ENCODE measurements at regions not wholly inside any gene's neighbourhood (a gene's known extent, or its start where the extent isn't known, plus 50 kb on each side); places are given as distances from the start of the nearest gene placed in this dataset.

GRCh38 chr13:70370924-70371323 lies 262.7 kb upstream of the KLHL1 start:
- TF ChIP-seq, protein P1, sequence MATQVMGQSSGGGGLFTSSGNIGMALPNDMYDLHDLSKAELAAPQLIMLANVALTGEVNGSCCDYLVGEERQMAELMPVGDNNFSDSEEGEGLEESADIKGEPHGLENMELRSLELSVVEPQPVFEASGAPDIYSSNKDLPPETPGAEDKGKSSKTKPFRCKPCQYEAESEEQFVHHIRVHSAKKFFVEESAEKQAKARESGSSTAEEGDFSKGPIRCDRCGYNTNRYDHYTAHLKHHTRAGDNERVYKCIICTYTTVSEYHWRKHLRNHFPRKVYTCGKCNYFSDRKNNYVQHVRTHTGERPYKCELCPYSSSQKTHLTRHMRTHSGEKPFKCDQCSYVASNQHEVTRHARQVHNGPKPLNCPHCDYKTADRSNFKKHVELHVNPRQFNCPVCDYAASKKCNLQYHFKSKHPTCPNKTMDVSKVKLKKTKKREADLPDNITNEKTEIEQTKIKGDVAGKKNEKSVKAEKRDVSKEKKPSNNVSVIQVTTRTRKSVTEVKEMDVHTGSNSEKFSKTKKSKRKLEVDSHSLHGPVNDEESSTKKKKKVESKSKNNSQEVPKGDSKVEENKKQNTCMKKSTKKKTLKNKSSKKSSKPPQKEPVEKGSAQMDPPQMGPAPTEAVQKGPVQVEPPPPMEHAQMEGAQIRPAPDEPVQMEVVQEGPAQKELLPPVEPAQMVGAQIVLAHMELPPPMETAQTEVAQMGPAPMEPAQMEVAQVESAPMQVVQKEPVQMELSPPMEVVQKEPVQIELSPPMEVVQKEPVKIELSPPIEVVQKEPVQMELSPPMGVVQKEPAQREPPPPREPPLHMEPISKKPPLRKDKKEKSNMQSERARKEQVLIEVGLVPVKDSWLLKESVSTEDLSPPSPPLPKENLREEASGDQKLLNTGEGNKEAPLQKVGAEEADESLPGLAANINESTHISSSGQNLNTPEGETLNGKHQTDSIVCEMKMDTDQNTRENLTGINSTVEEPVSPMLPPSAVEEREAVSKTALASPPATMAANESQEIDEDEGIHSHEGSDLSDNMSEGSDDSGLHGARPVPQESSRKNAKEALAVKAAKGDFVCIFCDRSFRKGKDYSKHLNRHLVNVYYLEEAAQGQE (IDR thresholded peaks at IDR 0.05; ENCODE audit: borderline replicate concordance) = no peak
- TF ChIP-seq CTCF (IDR thresholded peaks at IDR 0.05; ENCODE audit: poor library complexity, severe bottlenecking) (no peak), POLR2AphosphoS5 (IDR thresholded peaks at IDR 0.05) (no peak)
- H3K79me2 ChIP-seq (replicated peaks; ENCODE audit: insufficient read depth, low read length) = no peaks in the 10 kb centered on the region
- H3K27ac ChIP-seq (ENCODE audit: low read length) = no peak overlapping the region
- no peaks in the 10 kb centered on the region for H4K20me1 ChIP-seq (ENCODE audit: insufficient read depth)
- no peaks in the 10 kb centered on the region for H3K9me2 ChIP-seq (ENCODE audit: insufficient read depth, low read length)
- H3K9ac ChIP-seq (ENCODE audit: low read length) = no peak overlapping the region
- H2AFZ ChIP-seq (ENCODE audit: low read depth, low read length) = no peak overlapping the region
- no peak overlapping the region for H3K4me2 ChIP-seq (ENCODE audit: low read length)
- H3F3A ChIP-seq (ENCODE audit: insufficient read depth, low read length, poor library complexity, severe bottlenecking) = no peaks in the 10 kb centered on the region
- no peaks in the 10 kb centered on the region for H3K27me3 ChIP-seq (ENCODE audit: insufficient read depth, low read depth, low read length)
- H3K4me3 ChIP-seq (ENCODE audit: low read length) = no peak overlapping the region
- no peaks in the 10 kb centered on the region for H3K9me3 ChIP-seq (ENCODE audit: low read length)
- H3K36me3 ChIP-seq (ENCODE audit: insufficient read depth, low read length) = no peaks in the 10 kb centered on the region

GRCh38 chr13:70366720-70367119 lies 258.5 kb upstream of the KLHL1 start:
- Histone ChIP-seq H3K27ac (ENCODE audit: low read length) (no peak overlapping the region), H3K4me2 (ENCODE audit: low read length) (no peak overlapping the region), H3K9ac (ENCODE audit: low read length) (no peak overlapping the region), H3K79me2 (replicated peaks; ENCODE audit: insufficient read depth, low read length) (no peaks in the 10 kb centered on the region), H3K9me3 (ENCODE audit: low read length) (no peaks in the 10 kb centered on the region), H3K27me3 (ENCODE audit: insufficient read depth, low read depth, low read length) (no peaks in the 10 kb centered on the region), H4K20me1 (ENCODE audit: insufficient read depth) (no peaks in the 10 kb centered on the region), H3K4me3 (ENCODE audit: low read length) (no peak overlapping the region), H3K36me3 (ENCODE audit: insufficient read depth, low read length) (no peaks in the 10 kb centered on the region), H3K9me2 (ENCODE audit: insufficient read depth, low read length) (no peaks in the 10 kb centered on the region), H3F3A (ENCODE audit: insufficient read depth, low read length, poor library complexity, severe bottlenecking) (peaks cover 4% of the 10 kb centered on the region), H2AFZ (ENCODE audit: low read depth, low read length) (no peak overlapping the region)
- no peak for TF ChIP-seq RAD21 (conservative IDR thresholded peaks at IDR 0.05)
- TF ChIP-seq, protein P1 (IDR thresholded peaks at IDR 0.05; ENCODE audit: borderline replicate concordance) = no peak
- no peak for TF ChIP-seq EZH2 (IDR thresholded peaks at IDR 0.05; ENCODE audit: borderline replicate concordance, insufficient read depth, low read length, poor library complexity, severe bottlenecking)
- TF ChIP-seq TAF1 (IDR thresholded peaks at IDR 0.05; ENCODE audit: low read depth) = no peak
- TF ChIP-seq POLR2AphosphoS5 (IDR thresholded peaks at IDR 0.05) = no peak
- no peak for TF ChIP-seq SMC3 (conservative IDR thresholded peaks at IDR 0.05; ENCODE audit: poor library complexity)
- no peak for TF ChIP-seq EP300 (conservative IDR thresholded peaks at IDR 0.05; ENCODE audit: poor library complexity, severe bottlenecking)
- no peak for TF ChIP-seq CTCF (IDR thresholded peaks at IDR 0.05; ENCODE audit: poor library complexity, severe bottlenecking)
- TF ChIP-seq MXI1 (conservative IDR thresholded peaks at IDR 0.05; ENCODE audit: poor library complexity, severe bottlenecking) = no peak

Data from neural cell (in vitro differentiated cells).